ENCODE measurements at regions not wholly inside any gene's neighbourhood (a gene's known extent, or its start where the extent isn't known, plus 50 kb on each side); places are given as distances from the start of the nearest gene placed in this dataset.

DNA sequence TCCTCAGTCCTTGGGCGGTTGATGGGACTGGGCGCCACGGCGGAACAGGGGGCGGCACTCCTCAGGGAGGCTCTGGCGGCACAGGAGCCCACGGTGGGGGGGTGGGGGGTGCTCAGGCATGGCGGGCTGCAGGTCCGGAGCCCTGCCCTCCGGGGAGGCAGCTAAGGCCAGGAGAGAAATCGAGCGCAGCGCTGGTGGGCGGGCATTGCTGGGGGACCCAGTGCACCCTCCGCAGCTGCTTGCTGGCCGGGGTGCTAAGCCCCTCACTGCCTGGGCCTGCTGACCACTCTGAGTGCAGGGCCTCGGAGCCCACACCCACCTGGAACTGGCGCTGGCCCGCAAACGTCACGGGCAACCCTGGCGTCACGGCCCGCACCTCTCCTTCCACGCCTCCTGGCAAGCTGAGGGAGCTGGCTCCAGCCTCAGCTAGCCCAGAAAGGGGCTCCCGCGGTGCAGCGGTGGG is 164.9 kb upstream of the AGA start:
- no peaks in the 10 kb centered on the region for H3F3A ChIP-seq (ENCODE audit: insufficient read depth, low read length)
- H3K9me3 ChIP-seq (replicated peaks; ENCODE audit: insufficient read depth, low read length), result no peaks in the 10 kb centered on the region
- H3K9ac ChIP-seq (ENCODE audit: low read length), result no peak overlapping the region
- H3K27me3 ChIP-seq (replicated peaks; ENCODE audit: insufficient read depth, low read length), result no peaks in the 10 kb centered on the region
- H3K79me2 ChIP-seq (ENCODE audit: low read length), result no peaks in the 10 kb centered on the region
- H3K27ac ChIP-seq (ENCODE audit: low read length), result no peak overlapping the region
- H3K4me1 ChIP-seq (ENCODE audit: low read length), result no peaks in the 10 kb centered on the region
- no peak overlapping the region for H3K4me3 ChIP-seq (ENCODE audit: low read length)
- H3K36me3 ChIP-seq (replicated peaks; ENCODE audit: insufficient read depth, low read length), result no peaks in the 10 kb centered on the region
- no peak for TF ChIP-seq EZH2phosphoT487 (IDR thresholded peaks at IDR 0.05; ENCODE audit: low read length)
- no peak for DNase-seq
- no peak overlapping the region for H3K4me2 ChIP-seq (ENCODE audit: low read depth, low read length)
- no peak overlapping the region for H2AFZ ChIP-seq (ENCODE audit: low read length)
- H3K9me2 ChIP-seq (replicated peaks; ENCODE audit: insufficient read depth, low read length), result no peaks in the 10 kb centered on the region
- no peaks in the 10 kb centered on the region for H4K20me1 ChIP-seq (ENCODE audit: insufficient read depth, low read length)

DNA sequence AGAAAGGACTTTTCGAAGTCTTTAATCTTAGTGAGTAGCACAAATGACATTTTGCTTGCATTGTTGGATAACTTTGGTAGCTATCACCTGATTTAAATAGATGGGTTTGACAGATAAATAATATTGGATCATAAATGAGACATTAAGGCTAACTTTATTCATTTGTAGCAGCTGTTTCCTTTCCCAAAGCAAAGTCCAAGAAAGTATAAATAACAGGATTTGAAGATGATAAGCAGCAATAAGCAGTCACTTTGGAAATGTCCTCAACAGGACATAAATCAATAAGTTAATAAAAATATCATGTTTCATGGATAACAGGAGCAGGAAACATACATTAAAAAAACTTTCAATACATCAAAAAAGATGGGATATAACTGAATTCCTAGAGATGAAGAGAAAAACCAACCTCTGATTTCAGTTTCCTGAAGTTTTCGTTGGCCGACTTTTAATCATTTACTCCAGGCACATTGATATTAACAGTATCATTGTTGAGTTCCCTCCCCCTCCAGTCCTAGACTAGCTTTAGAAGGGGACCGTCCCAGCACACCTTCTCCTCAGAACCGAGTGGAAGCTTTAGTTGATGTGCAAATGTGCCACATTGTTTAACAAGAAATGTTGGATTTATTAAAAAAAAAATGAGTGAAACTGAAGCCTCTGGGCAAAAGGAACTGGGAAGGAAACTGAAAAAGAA is 169.9 kb upstream of the AGA start:
- Histone ChIP-seq H4K20me1 (ENCODE audit: insufficient read depth, low read length) (no peaks in the 10 kb centered on the region), H3K9me3 (replicated peaks; ENCODE audit: insufficient read depth, low read length) (no peaks in the 10 kb centered on the region), H3K4me3 (ENCODE audit: low read length) (no peak overlapping the region), H3K9ac (ENCODE audit: low read length) (no peak overlapping the region), H3K27ac (ENCODE audit: low read length) (no peak overlapping the region), H3K36me3 (replicated peaks; ENCODE audit: insufficient read depth, low read length) (no peaks in the 10 kb centered on the region), H2AFZ (ENCODE audit: low read length) (no peak overlapping the region), H3K79me2 (ENCODE audit: low read length) (no peaks in the 10 kb centered on the region), H3K4me1 (ENCODE audit: low read length) (no peaks in the 10 kb centered on the region), H3K9me2 (replicated peaks; ENCODE audit: insufficient read depth, low read length) (no peaks in the 10 kb centered on the region), H3K4me2 (ENCODE audit: low read depth, low read length) (no peak overlapping the region), H3F3A (ENCODE audit: insufficient read depth, low read length) (no peaks in the 10 kb centered on the region), H3K27me3 (replicated peaks; ENCODE audit: insufficient read depth, low read length) (no peaks in the 10 kb centered on the region)
- TF ChIP-seq, protein P1, sequence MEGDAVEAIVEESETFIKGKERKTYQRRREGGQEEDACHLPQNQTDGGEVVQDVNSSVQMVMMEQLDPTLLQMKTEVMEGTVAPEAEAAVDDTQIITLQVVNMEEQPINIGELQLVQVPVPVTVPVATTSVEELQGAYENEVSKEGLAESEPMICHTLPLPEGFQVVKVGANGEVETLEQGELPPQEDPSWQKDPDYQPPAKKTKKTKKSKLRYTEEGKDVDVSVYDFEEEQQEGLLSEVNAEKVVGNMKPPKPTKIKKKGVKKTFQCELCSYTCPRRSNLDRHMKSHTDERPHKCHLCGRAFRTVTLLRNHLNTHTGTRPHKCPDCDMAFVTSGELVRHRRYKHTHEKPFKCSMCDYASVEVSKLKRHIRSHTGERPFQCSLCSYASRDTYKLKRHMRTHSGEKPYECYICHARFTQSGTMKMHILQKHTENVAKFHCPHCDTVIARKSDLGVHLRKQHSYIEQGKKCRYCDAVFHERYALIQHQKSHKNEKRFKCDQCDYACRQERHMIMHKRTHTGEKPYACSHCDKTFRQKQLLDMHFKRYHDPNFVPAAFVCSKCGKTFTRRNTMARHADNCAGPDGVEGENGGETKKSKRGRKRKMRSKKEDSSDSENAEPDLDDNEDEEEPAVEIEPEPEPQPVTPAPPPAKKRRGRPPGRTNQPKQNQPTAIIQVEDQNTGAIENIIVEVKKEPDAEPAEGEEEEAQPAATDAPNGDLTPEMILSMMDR (IDR thresholded peaks at IDR 0.05; ENCODE audit: low read length), result no peak
- TF ChIP-seq EZH2phosphoT487 (IDR thresholded peaks at IDR 0.05; ENCODE audit: low read length) (no peak), EZH2 (optimal IDR thresholded peaks at IDR 0.05; ENCODE audit: low read depth, low read length) (no peak)
- no peak for DNase-seq

DNA sequence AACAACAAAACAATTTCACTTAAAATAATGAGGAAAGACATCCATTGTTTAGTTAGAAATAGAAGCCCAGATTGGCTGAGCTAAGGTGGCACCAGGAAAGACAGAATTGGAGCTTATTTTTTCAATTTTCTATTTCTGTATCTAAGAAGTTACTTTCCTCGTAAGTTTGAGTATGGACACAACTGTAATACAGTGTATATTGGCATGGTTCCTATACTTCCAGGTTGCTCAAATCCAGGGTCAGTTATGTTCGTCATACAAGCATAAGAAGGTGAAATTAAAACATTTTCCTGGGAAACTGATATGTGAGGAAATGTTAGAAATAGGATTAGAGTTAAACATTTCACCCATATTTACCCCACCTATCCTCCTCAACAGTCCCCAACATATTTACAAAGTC is 170.4 kb upstream of the AGA start:
- no peak overlapping the region for H3K27ac ChIP-seq (ENCODE audit: low read length)
- no peak overlapping the region for H3K4me2 ChIP-seq (ENCODE audit: low read depth, low read length)
- no peaks in the 10 kb centered on the region for H3K9me3 ChIP-seq (replicated peaks; ENCODE audit: insufficient read depth, low read length)
- no peak overlapping the region for H2AFZ ChIP-seq (ENCODE audit: low read length)
- H3K9me2 ChIP-seq (replicated peaks; ENCODE audit: insufficient read depth, low read length), result no peaks in the 10 kb centered on the region
- H3K4me3 ChIP-seq (ENCODE audit: low read length), result no peak overlapping the region
- TF ChIP-seq EZH2phosphoT487 (IDR thresholded peaks at IDR 0.05; ENCODE audit: low read length) (no peak), EZH2 (optimal IDR thresholded peaks at IDR 0.05; ENCODE audit: low read depth, low read length) (no peak)
- TF ChIP-seq, protein P1 (IDR thresholded peaks at IDR 0.05; ENCODE audit: low read length), result no peak
- no peaks in the 10 kb centered on the region for H3F3A ChIP-seq (ENCODE audit: insufficient read depth, low read length)
- no peaks in the 10 kb centered on the region for H3K27me3 ChIP-seq (replicated peaks; ENCODE audit: insufficient read depth, low read length)
- H3K9ac ChIP-seq (ENCODE audit: low read length), result no peak overlapping the region
- H4K20me1 ChIP-seq (ENCODE audit: insufficient read depth, low read length), result no peaks in the 10 kb centered on the region
- H3K4me1 ChIP-seq (ENCODE audit: low read length), result no peaks in the 10 kb centered on the region
- DNase-seq, result no peak
- H3K36me3 ChIP-seq (replicated peaks; ENCODE audit: insufficient read depth, low read length), result no peaks in the 10 kb centered on the region
- H3K79me2 ChIP-seq (ENCODE audit: low read length), result no peaks in the 10 kb centered on the region

DNA sequence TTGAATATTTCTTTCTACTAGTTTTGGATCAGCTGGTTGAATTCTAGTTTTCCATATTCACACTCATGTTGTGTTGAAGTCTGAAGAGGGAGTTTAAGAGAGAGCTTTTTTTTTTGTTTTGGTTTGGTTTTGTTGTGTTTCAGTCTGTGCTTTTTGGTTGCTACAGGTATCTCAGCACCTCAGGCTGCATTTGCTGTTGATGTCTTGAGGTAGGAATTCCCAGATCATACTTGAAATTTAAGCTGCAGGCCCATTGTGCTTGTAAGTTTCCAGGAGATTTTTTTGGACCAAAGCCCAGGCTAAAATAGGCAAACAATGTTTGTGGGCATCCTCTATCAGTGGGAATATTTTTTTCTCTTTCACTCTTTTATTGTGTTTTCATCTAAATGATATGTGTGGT is 190.2 kb upstream of the AGA start:
- H3K9me3 ChIP-seq (replicated peaks; ENCODE audit: insufficient read depth, low read length), result no peaks in the 10 kb centered on the region
- no peaks in the 10 kb centered on the region for H3K9me2 ChIP-seq (replicated peaks; ENCODE audit: insufficient read depth, low read length)
- no peak for TF ChIP-seq EZH2phosphoT487 (IDR thresholded peaks at IDR 0.05; ENCODE audit: low read length)
- TF ChIP-seq EZH2 (optimal IDR thresholded peaks at IDR 0.05; ENCODE audit: low read depth, low read length), result no peak
- TF ChIP-seq, protein P1 (IDR thresholded peaks at IDR 0.05; ENCODE audit: low read length), result no peak
- no peak for DNase-seq
- no peak overlapping the region for H3K27ac ChIP-seq (ENCODE audit: low read length)
- H3K27me3 ChIP-seq (replicated peaks; ENCODE audit: insufficient read depth, low read length), result no peaks in the 10 kb centered on the region
- no peaks in the 10 kb centered on the region for H3K4me1 ChIP-seq (ENCODE audit: low read length)
- no peak overlapping the region for H3K4me2 ChIP-seq (ENCODE audit: low read depth, low read length)
- no peaks in the 10 kb centered on the region for H3K36me3 ChIP-seq (replicated peaks; ENCODE audit: insufficient read depth, low read length)
- H3F3A ChIP-seq (ENCODE audit: insufficient read depth, low read length), result no peaks in the 10 kb centered on the region
- H3K4me3 ChIP-seq (ENCODE audit: low read length), result no peak overlapping the region
- no peak overlapping the region for H3K9ac ChIP-seq (ENCODE audit: low read length)
- no peaks in the 10 kb centered on the region for H3K79me2 ChIP-seq (ENCODE audit: low read length)
- no peak overlapping the region for H2AFZ ChIP-seq (ENCODE audit: low read length)
- no peaks in the 10 kb centered on the region for H4K20me1 ChIP-seq (ENCODE audit: insufficient read depth, low read length)

Measured in MM.1S (cell line).